ENCODE measurements at regions not wholly inside any gene's neighbourhood (a gene's known extent, or its start where the extent isn't known, plus 50 kb on each side); places are given as distances from the start of the nearest gene placed in this dataset.

DNA sequence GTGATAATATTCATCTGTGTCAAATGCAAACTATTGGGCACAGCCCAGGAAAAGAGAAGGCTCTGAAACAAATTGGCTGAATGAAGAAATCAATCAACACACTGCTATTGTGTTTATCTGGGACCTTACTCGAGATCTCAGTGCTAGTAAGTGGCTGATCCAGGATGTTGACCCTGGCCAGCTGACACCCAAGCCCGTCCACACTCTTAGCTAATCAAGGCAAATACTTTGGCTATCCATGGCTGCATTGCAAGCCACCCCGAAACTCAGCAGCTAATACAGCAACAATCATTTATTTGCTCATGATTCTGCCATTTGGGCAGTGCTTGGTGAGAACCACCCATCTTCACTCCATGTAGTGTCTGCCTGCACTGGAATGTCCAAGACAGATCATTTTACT, 74.1 kb upstream of the UBE3A start:
- TF ChIP-seq, protein P1, sequence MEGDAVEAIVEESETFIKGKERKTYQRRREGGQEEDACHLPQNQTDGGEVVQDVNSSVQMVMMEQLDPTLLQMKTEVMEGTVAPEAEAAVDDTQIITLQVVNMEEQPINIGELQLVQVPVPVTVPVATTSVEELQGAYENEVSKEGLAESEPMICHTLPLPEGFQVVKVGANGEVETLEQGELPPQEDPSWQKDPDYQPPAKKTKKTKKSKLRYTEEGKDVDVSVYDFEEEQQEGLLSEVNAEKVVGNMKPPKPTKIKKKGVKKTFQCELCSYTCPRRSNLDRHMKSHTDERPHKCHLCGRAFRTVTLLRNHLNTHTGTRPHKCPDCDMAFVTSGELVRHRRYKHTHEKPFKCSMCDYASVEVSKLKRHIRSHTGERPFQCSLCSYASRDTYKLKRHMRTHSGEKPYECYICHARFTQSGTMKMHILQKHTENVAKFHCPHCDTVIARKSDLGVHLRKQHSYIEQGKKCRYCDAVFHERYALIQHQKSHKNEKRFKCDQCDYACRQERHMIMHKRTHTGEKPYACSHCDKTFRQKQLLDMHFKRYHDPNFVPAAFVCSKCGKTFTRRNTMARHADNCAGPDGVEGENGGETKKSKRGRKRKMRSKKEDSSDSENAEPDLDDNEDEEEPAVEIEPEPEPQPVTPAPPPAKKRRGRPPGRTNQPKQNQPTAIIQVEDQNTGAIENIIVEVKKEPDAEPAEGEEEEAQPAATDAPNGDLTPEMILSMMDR (IDR thresholded peaks at IDR 0.05), result no peak
- TF ChIP-seq POLR2A (IDR thresholded peaks at IDR 0.05), result no peak

Measured in thyroid gland (tissue), 4 donors.